GM23338 (cell line): ENCODE measurements at regions not wholly inside any gene's neighbourhood (a gene's known extent, or its start where the extent isn't known, plus 50 kb on each side); places are given as distances from the start of the nearest gene placed in this dataset.
"Not testable (repeated sequence)": the region's sequence is repeated elsewhere in the genome, so short reads cannot be mapped to it uniquely, and the experiment has no call there.

Experiments
- CREB1 ChIP-seq: fragments of 250-450 bp; sonication (Bioruptor Pico); IDR thresholded peaks from 2 replicates; pipeline ENCODE4 v1.5.0; 2020; ENCODE audit warnings: low read depth, mild to moderate bottlenecking, moderate library complexity
- ETS1 ChIP-seq: IDR thresholded peaks from 2 replicates; pipeline ENCODE4 v1.6.1; 2016; ENCODE audit warnings: antibody characterized with exemption
- EZH2 ChIP-seq: fragments of 200-600 bp; sonication (generic); IDR thresholded peaks from one replicate; pipeline ENCODE4 v1.8.0; 2017; ENCODE audit warnings: antibody characterized with exemption, mild to moderate bottlenecking, low read depth; ENCODE audit not compliant: unreplicated experiment
- NANOG ChIP-seq: IDR thresholded peaks from 2 replicates; pipeline ENCODE4 v1.6.1; 2016; ENCODE audit warnings: antibody characterized with exemption, borderline replicate concordance
- POLR2AphosphoS5 ChIP-seq: IDR thresholded peaks from 2 replicates; pipeline ENCODE4 v1.6.1; 2016; ENCODE audit warnings: antibody characterized with exemption, low read depth
- REST ChIP-seq: IDR thresholded peaks from one replicate; pipeline ENCODE4 v1.6.1; 2018; ENCODE audit warnings: antibody characterized with exemption; ENCODE audit not compliant: unreplicated experiment
- ZNF331 ChIP-seq: fragments of 250-450 bp; sonication (Bioruptor Pico); IDR thresholded peaks from 2 replicates; pipeline ENCODE4 v1.5.0; 2020; ENCODE audit warnings: low read depth, mild to moderate bottlenecking, moderate library complexity
- TF ChIP-seq, protein P1 (sequence below), 2 experiments: fragments of 200-600 bp in 1 of 2; sonication (generic) in 1 of 2; conservative IDR thresholded peaks; 2 replicates each; pipeline versions ENCODE4 v1.5.1 to v1.6.1; 2016 to 2017; ENCODE audit warnings: antibody characterized with exemption in 2 of 2, low read depth in 2 of 2, mild to moderate bottlenecking in 2 of 2, moderate library complexity in 1 of 2

GRCh38 chr21:9041175-9041948 is 1480.0 kb upstream of the TPTE start:
- TF ChIP-seq, protein P1, sequence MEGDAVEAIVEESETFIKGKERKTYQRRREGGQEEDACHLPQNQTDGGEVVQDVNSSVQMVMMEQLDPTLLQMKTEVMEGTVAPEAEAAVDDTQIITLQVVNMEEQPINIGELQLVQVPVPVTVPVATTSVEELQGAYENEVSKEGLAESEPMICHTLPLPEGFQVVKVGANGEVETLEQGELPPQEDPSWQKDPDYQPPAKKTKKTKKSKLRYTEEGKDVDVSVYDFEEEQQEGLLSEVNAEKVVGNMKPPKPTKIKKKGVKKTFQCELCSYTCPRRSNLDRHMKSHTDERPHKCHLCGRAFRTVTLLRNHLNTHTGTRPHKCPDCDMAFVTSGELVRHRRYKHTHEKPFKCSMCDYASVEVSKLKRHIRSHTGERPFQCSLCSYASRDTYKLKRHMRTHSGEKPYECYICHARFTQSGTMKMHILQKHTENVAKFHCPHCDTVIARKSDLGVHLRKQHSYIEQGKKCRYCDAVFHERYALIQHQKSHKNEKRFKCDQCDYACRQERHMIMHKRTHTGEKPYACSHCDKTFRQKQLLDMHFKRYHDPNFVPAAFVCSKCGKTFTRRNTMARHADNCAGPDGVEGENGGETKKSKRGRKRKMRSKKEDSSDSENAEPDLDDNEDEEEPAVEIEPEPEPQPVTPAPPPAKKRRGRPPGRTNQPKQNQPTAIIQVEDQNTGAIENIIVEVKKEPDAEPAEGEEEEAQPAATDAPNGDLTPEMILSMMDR (conservative IDR thresholded peaks at IDR 0.05; ENCODE audit: low read depth in 2 of 2), result not testable (repeated sequence)
- TF ChIP-seq POLR2AphosphoS5; REST; EZH2; ZNF331 (CRISPR knock-in tag); NANOG; CREB1 (CRISPR knock-in tag); ETS1: not testable (repeated sequence)
